SK-N-MC (cell line): ENCODE measurements at regions not wholly inside any gene's neighbourhood (a gene's known extent, or its start where the extent isn't known, plus 50 kb on each side); places are given as distances from the start of the nearest gene placed in this dataset.

ENCODE experiments used
- EZH2 ChIP-seq: fragments of 200-600 bp; sonication (generic); IDR thresholded peaks from one replicate; pipeline ENCODE4 v1.6.1; 2017; ENCODE audit warnings: antibody characterized with exemption
- FOXP2 ChIP-seq: optimal IDR thresholded peaks from 2 replicates; pipeline ENCODE3; 2011; ENCODE audit warnings: mild to moderate bottlenecking, moderate library complexity; ENCODE audit not compliant: insufficient read depth; ENCODE audit errors: extremely low read length, control extremely low read depth
- POLR2AphosphoS5 ChIP-seq: IDR thresholded peaks from 2 replicates; pipeline ENCODE4 v1.6.1; 2012; ENCODE audit warnings: mild to moderate bottlenecking, low read depth, low read length, borderline replicate concordance

- TF ChIP-seq FOXP2 (no peak), EZH2 (no peak), POLR2AphosphoS5 (no peak)
Observed at GRCh38 chrX:123108513-123109427, 75.3 kb upstream of the GRIA3 start.
